ENCODE measurements at regions not wholly inside any gene's neighbourhood (a gene's known extent, or its start where the extent isn't known, plus 50 kb on each side); places are given as distances from the start of the nearest gene placed in this dataset.

- POLR2A ChIA-PET (ENCODE audit: unreplicated experiment) = no interaction called here
- in situ Hi-C loops (cut with MboI; ENCODE audit: low sequenced_read_pairs) = no loop called here
- 0 out of 2 replicates have a peak, but pooled peaks cover 2% of the 10 kb centered on the region for H3K9me3 ChIP-seq (ENCODE audit: control insufficient read depth, insufficient read depth, low read length)
- dilution Hi-C loops (cut with HindIII; ENCODE audit: low sequenced_read_pairs, unreplicated experiment) = no loop called here
- no peak overlapping the region for H3K18ac ChIP-seq (ENCODE audit: low read depth, low read length)
- H3K4ac ChIP-seq (ENCODE audit: low read depth, low read length) = no peak overlapping the region
- H3K14ac ChIP-seq (replicated peaks; ENCODE audit: low read depth, low read length) = no peak overlapping the region
- no peak overlapping the region for H2BK15ac ChIP-seq (ENCODE audit: low read depth, low read length)
- no peak overlapping the region for H3K4me3 ChIP-seq (ENCODE audit: insufficient read depth, low read depth, low read length)
- no CpG with 5 or more reads among the region's 5 CpGs for WGBS, 2 experiments (ENCODE audit: extremely low coverage in 2 of 2, insufficient read length in 1 of 2)
- no TSS peak for BruUV-seq (replicated peaks)
- H2BK5ac ChIP-seq (ENCODE audit: low read depth, low read length, poor library complexity, severe bottlenecking) = no peak overlapping the region
- no peaks in the 10 kb centered on the region for H3K79me1 ChIP-seq (ENCODE audit: low read depth in 1 of 2, low read length in 2 of 2)
- no peaks in the 10 kb centered on the region for H3K9me1 ChIP-seq (ENCODE audit: insufficient read depth, low read length)
- no peak for TF ChIP-seq FOS (IDR thresholded peaks at IDR 0.05; ENCODE audit: low read depth, low read length)
- TF ChIP-seq MAZ (IDR thresholded peaks at IDR 0.05; ENCODE audit: borderline replicate concordance, low read depth, low read length) = no peak
- no peak for TF ChIP-seq BHLHE40 (IDR thresholded peaks at IDR 0.05; ENCODE audit: low read depth, low read length)
- no peak for TF ChIP-seq POLR2A (IDR thresholded peaks at IDR 0.05; ENCODE audit: low read depth, low read length)
- no peak overlapping the region for H3K23ac ChIP-seq (ENCODE audit: low read depth, low read length)
- ATAC-seq (ENCODE audit: low read depth) = no peak
- H2AFZ ChIP-seq (replicated peaks; ENCODE audit: low read length, poor library complexity) = no peak overlapping the region
- no peak overlapping the region for H3K9ac ChIP-seq (ENCODE audit: low read depth, low read length)
- H2BK20ac ChIP-seq (ENCODE audit: low read depth, low read length) = no peak overlapping the region
- peaks cover under 1% of the 10 kb centered on the region; the same call in 1 of the 2 replicates for H3K4me1 ChIP-seq (ENCODE audit: control insufficient read depth, insufficient read depth, low read length)
- H4K20me1 ChIP-seq (ENCODE audit: insufficient read depth, low read length) = no peaks in the 10 kb centered on the region
- H3K36me3 ChIP-seq (ENCODE audit: control insufficient read depth, insufficient read depth, low read length) = no peaks in the 10 kb centered on the region
- intact Hi-C loops (cut with micrococcal nuclease) = no loop called here
- DNase-seq = no peak
- H4K5ac ChIP-seq (ENCODE audit: low read depth, low read length) = no peak overlapping the region
- no peak overlapping the region for H2BK120ac ChIP-seq (ENCODE audit: low read depth, low read length)
- H2AK5ac ChIP-seq (ENCODE audit: low read depth, low read length) = no peak overlapping the region
- no peak overlapping the region for H2AK9ac ChIP-seq (replicated peaks; ENCODE audit: low read depth, low read length, poor library complexity)
- H4K91ac ChIP-seq (ENCODE audit: insufficient read depth, low read depth, low read length) = no peak overlapping the region
- no peak overlapping the region for H4K8ac ChIP-seq (ENCODE audit: low read depth in 2 of 2, low read length in 2 of 2)
- CTCF ChIA-PET = interaction anchor here (0.7 kb wide), 1 partner anchor 141 kb away, joined by 4 read pairs; no protein-coding TSS in a partner anchor
- peaks cover 41% of the 10 kb centered on the region for H3K27me3 ChIP-seq (ENCODE audit: control insufficient read depth, insufficient read depth, low read length)
- H3K27ac ChIP-seq (ENCODE audit: insufficient read depth, low read length) = no peak overlapping the region
- no peak overlapping the region for H3K56ac ChIP-seq (ENCODE audit: extremely low read depth, insufficient read depth, low read length)
- no peak overlapping the region for H3K4me2 ChIP-seq (ENCODE audit: low read depth, low read length)
These were observed 55.6 kb upstream of the JDP2 start for GRCh38 chr14:75372260-75372659.
